BJ (cell line): ENCODE measurements at regions not wholly inside any gene's neighbourhood (a gene's known extent, or its start where the extent isn't known, plus 50 kb on each side); places are given as distances from the start of the nearest gene placed in this dataset.
"Not testable (repeated sequence)": the region's sequence is repeated elsewhere in the genome, so short reads cannot be mapped to it uniquely, and the experiment has no call there.

ENCODE experiments used
- CTCF ChIA-PET: fragments of 350-600 bp; formaldehyde crosslinking; extraction: SDS; loops from one replicate; lab custom pipeline; 2021; ENCODE audit warnings: antibody characterized with exemption, inconsistent platforms; lab: Yijun Ruan, JAX
- POLR2A ChIA-PET: fragments of 300-600 bp; sonication (Branson Sonifier 250); formaldehyde crosslinking; extraction: SDS; loops from one replicate; lab custom pipeline; 2021; ENCODE audit warnings: antibody characterized with exemption; lab: Charles Lee
- DNase-seq: peaks from one replicate; pipeline ENCODE4 v3.0.0-alpha.2; 2011; ENCODE audit warnings: low read depth
- H3K27me3 ChIP-seq: 2 replicates; pipeline ENCODE4 v1.6.0; 2011; ENCODE audit warnings: low read length; ENCODE audit not compliant: control insufficient read depth, insufficient read depth
- H3K36me3 ChIP-seq: 2 replicates; pipeline ENCODE4 v1.5.1; 2011; ENCODE audit warnings: low read length; ENCODE audit not compliant: control insufficient read depth, insufficient read depth
- H3K4me3 ChIP-seq: 2 replicates; pipeline ENCODE4 v1.5.1; 2011; ENCODE audit warnings: low read depth, mild to moderate bottlenecking, control low read depth, low read length
- TF ChIP-seq, protein P1 (sequence below): IDR thresholded peaks from 2 replicates; pipeline ENCODE4 v1.5.1; 2011; ENCODE audit warnings: low read depth, mild to moderate bottlenecking, control low read depth, inconsistent platforms, low read length, moderate library complexity; ENCODE audit not compliant: insufficient read depth

DNA sequence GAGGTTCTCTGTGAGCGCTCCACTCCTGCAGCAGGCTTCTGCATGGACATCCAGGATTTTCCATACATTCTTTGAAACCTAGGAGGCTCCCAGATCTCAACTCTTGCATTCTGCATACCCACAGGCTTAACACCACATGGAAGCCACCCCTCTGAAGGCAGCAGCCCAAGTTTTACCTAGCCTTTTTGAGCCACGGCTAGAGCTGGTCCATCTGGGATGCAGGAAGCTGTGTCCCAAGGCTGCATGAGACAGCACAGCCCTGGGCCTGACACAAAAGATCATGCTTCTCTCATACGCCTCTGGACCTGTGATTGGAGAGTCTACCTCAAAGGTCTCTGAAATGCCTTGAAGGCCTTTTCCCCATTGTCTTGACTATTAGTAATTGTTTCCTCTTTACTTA, 53.6 kb upstream of the RPRM start:
- TF ChIP-seq, protein P1, sequence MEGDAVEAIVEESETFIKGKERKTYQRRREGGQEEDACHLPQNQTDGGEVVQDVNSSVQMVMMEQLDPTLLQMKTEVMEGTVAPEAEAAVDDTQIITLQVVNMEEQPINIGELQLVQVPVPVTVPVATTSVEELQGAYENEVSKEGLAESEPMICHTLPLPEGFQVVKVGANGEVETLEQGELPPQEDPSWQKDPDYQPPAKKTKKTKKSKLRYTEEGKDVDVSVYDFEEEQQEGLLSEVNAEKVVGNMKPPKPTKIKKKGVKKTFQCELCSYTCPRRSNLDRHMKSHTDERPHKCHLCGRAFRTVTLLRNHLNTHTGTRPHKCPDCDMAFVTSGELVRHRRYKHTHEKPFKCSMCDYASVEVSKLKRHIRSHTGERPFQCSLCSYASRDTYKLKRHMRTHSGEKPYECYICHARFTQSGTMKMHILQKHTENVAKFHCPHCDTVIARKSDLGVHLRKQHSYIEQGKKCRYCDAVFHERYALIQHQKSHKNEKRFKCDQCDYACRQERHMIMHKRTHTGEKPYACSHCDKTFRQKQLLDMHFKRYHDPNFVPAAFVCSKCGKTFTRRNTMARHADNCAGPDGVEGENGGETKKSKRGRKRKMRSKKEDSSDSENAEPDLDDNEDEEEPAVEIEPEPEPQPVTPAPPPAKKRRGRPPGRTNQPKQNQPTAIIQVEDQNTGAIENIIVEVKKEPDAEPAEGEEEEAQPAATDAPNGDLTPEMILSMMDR: no peak
- no peaks in the 10 kb centered on the region for H3K36me3 ChIP-seq
- ChIA-PET POLR2A (no interaction called here), CTCF (no interaction called here)
- DNase-seq: no peak
- no peak overlapping the region for H3K4me3 ChIP-seq
- no peaks in the 10 kb centered on the region for H3K27me3 ChIP-seq

GRCh38 chr2:153533803-153534202, 55.2 kb upstream of the RPRM start:
- CTCF ChIA-PET, H3K36me3 ChIP-seq, DNase-seq, H3K27me3 ChIP-seq, POLR2A ChIA-PET, H3K4me3 ChIP-seq: not testable (repeated sequence)

DNA sequence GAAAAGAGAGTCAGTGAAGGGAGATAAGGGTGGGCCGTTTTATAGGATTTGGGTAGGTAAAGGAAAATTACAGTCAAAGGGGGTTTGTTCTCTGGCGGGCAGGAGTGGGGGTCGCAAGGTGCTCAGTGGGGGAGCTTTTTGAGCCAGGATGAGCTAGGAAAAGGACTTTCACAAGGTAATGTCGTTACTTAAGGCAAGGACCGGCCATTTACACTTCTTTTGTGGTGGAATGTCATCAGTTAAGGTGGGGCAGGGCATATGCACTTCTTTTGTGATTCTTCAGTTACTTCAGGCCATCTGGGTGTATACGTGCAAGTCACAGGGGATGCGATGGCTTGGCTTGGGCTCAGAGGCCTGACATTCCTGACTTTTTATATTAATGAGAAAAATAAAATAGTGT, 56.0 kb upstream of the RPRM start:
- H3K27me3 ChIP-seq, POLR2A ChIA-PET, CTCF ChIA-PET, H3K36me3 ChIP-seq, DNase-seq, H3K4me3 ChIP-seq: not testable (repeated sequence)

DNA sequence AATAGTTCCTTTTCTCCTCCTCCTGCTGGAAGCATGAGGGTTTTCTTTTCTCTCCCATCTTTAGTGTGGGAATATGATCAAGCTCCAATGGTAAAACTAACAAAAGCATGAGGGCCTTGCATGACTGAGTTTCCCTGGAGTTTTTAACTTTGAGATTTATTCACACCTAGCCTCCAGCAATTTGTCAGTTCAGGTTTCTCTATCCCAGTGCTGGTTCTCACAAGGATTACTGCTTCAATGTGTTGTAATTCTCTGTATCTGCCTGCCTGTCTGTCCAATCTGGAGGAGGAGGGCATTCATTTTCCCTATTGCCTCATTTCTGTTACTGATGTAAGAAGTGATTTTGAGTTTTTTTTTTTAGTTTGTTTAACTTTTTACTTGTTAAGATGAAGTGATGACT, 57.6 kb upstream of the RPRM start:
- CTCF ChIA-PET: no interaction called here
- H3K36me3 ChIP-seq: no peaks in the 10 kb centered on the region
- TF ChIP-seq, protein P1: no peak
- no peaks in the 10 kb centered on the region for H3K27me3 ChIP-seq
- no peak overlapping the region for H3K4me3 ChIP-seq
- DNase-seq: no peak
- POLR2A ChIA-PET: no interaction called here

GRCh38 chr2:153538102-153538501, 59.5 kb upstream of the RPRM start:
- POLR2A ChIA-PET, H3K36me3 ChIP-seq, DNase-seq, H3K4me3 ChIP-seq, H3K27me3 ChIP-seq, CTCF ChIA-PET: not testable (repeated sequence)

GRCh38 chr2:153543635-153544071, 65.1 kb upstream of the RPRM start:
- no peak for DNase-seq
- POLR2A ChIA-PET: no interaction called here
- TF ChIP-seq, protein P1: no peak
- Histone ChIP-seq H3K27me3 (no peaks in the 10 kb centered on the region), H3K36me3 (no peaks in the 10 kb centered on the region), H3K4me3 (no peak overlapping the region)
- CTCF ChIA-PET: no interaction called here

GRCh38 chr2:153546358-153546757, 67.8 kb upstream of the RPRM start:
- no peak for DNase-seq
- Histone ChIP-seq H3K36me3 (no peaks in the 10 kb centered on the region), H3K4me3 (no peak overlapping the region), H3K27me3 (no peaks in the 10 kb centered on the region)
- ChIA-PET POLR2A (no interaction called here), CTCF (no interaction called here)
- TF ChIP-seq, protein P1: no peak
